ENCODE measurements at regions not wholly inside any gene's neighbourhood (a gene's known extent, or its start where the extent isn't known, plus 50 kb on each side); places are given as distances from the start of the nearest gene placed in this dataset.

DNA sequence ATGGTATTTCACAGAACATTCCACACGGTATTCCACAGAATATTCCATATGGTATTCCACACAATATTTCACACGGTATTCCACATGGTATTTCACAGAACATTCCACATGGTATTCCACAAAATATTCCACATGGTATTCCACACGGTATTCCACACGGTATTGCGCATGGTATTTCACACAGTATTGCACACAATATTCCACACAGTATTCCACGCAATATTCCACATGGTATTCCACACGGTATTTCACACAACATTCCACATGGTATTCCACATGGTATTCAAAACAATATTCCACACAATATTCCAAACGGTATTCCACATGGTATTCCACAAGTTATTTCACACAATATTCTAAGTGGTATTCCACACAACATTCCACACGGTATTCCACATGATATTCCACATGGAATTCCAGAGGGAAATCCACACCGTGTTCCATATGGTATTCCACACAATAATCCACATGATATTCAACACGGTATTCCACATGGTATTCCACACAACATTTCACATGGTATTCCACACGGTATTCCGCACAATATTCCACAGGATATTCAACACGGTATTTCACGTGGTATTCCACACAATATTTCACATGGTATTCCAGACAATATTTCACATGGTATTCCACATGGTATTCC, 136.7 kb upstream of the CHST15 start:
- H3K4me1 ChIP-seq (ENCODE audit: control insufficient read depth, insufficient read depth, low read length) = peaks cover 3% of the 10 kb centered on the region
- intact Hi-C loops (cut with DNase I) = no loop called here
- no peak overlapping the region for H3K27ac ChIP-seq (ENCODE audit: low read length)
- ATAC-seq (no peak), DNase-seq (no peak)
- no peak overlapping the region for H3K4me3 ChIP-seq (ENCODE audit: low read length)
- H3K27me3 ChIP-seq (ENCODE audit: control insufficient read depth, insufficient read depth) = no peaks in the 10 kb centered on the region
- 86% methylated on average over 15 of the region's 15 CpGs for WGBS
- H3K9me3 ChIP-seq (ENCODE audit: control insufficient read depth, low read length) = no peaks in the 10 kb centered on the region

DNA sequence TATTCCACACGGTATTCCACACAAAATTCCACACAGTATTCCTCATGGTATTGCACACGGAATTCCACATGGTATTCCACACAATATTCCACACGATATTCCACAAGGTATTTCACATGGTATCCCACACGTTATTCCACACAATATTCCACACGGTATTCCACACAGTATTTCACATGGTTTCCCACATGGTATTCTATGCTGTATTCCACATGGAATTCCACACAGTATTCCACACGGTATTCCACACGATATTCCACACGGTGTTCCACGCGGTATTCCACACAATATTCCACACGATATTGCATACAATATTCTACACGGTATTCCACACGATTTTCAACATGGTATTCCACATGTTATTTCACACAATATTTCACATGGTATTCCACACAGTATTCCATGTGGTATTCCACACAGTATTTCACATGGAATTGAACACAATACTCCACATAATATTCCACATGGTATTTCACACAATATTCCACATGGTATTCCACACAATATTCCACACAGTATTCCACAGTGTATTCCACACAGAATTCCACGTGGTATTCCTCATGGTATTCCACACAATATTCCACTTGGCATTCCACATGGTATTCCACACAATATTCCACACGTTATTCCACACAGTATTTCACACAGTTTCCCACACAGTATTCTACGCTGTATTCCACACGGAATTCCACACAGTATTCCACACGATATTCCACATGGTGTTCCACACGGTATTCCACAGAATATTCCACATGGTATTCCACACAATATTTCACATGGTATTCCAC, 136.0 kb upstream of the CHST15 start:
- no peak for ATAC-seq
- Histone ChIP-seq H3K27ac (ENCODE audit: low read length) (no peak overlapping the region), H3K27me3 (ENCODE audit: control insufficient read depth, insufficient read depth) (no peaks in the 10 kb centered on the region), H3K9me3 (ENCODE audit: control insufficient read depth, low read length) (no peaks in the 10 kb centered on the region), H3K4me3 (ENCODE audit: low read length) (no peak overlapping the region), H3K4me1 (ENCODE audit: control insufficient read depth, insufficient read depth, low read length) (peaks cover 3% of the 10 kb centered on the region)
- intact Hi-C loops (cut with DNase I) = no loop called here
- no peak for DNase-seq
- 90% methylated on average over 19 of the region's 19 CpGs for WGBS

DNA sequence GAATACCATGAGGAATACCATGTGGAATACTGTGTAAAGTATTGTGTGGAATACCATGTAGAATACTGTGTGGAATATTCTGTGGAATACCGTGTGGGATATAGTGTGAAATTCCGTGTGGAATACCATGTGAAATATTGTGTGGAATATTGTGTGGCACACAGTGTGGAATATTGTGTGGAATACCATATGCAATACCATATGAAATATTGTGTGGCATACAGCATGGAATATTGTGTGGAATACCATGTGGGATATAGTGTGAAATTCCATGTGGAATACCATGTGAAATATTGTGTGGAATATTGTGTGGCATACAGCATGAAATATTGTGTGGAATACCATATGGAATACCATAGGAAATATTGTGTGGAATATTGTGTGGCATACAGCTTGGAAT, 135.1 kb upstream of the CHST15 start:
- peaks cover 3% of the 10 kb centered on the region for H3K4me1 ChIP-seq (ENCODE audit: control insufficient read depth, insufficient read depth, low read length)
- intact Hi-C loops (cut with DNase I) = no loop called here

DNA sequence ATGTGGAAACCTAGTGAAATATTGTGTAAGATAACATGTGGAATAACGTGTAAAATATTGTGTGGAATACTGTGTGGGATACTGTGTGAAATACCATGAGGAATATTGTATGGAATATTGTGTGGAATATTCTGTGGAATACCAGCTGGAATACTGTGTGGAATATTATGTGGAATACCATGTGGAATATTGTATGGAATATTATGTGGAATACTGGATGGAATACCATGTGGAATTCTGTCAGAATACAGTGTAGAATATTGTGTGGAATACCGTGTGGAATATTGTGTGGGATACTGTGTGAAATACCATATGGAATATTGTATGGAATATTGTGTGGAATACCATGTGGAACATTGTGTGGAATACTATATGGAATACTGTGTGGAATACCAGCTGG, 134.6 kb upstream of the CHST15 start:
- Histone ChIP-seq H3K27me3 (ENCODE audit: control insufficient read depth, insufficient read depth) (no peaks in the 10 kb centered on the region), H3K9me3 (ENCODE audit: control insufficient read depth, low read length) (no peaks in the 10 kb centered on the region), H3K27ac (ENCODE audit: low read length) (no peak overlapping the region), H3K4me3 (ENCODE audit: low read length) (no peak overlapping the region), H3K4me1 (ENCODE audit: control insufficient read depth, insufficient read depth, low read length) (peaks cover 3% of the 10 kb centered on the region)
- intact Hi-C loops (cut with DNase I) = no loop called here
- 92% methylated on average over 2 of the region's 2 CpGs for WGBS
- DNase-seq = no peak
- no peak for ATAC-seq

More for the DNA sequence above, 135.1 kb upstream of the CHST15 start:
- WGBS = 88% methylated on average over 2 of the region's 2 CpGs
- Histone ChIP-seq H3K27me3 (ENCODE audit: control insufficient read depth, insufficient read depth) (no peaks in the 10 kb centered on the region), H3K27ac (ENCODE audit: low read length) (no peak overlapping the region), H3K4me3 (ENCODE audit: low read length) (no peak overlapping the region), H3K9me3 (ENCODE audit: control insufficient read depth, low read length) (no peaks in the 10 kb centered on the region)
- DNase-seq (no peak), ATAC-seq (no peak)

DNA sequence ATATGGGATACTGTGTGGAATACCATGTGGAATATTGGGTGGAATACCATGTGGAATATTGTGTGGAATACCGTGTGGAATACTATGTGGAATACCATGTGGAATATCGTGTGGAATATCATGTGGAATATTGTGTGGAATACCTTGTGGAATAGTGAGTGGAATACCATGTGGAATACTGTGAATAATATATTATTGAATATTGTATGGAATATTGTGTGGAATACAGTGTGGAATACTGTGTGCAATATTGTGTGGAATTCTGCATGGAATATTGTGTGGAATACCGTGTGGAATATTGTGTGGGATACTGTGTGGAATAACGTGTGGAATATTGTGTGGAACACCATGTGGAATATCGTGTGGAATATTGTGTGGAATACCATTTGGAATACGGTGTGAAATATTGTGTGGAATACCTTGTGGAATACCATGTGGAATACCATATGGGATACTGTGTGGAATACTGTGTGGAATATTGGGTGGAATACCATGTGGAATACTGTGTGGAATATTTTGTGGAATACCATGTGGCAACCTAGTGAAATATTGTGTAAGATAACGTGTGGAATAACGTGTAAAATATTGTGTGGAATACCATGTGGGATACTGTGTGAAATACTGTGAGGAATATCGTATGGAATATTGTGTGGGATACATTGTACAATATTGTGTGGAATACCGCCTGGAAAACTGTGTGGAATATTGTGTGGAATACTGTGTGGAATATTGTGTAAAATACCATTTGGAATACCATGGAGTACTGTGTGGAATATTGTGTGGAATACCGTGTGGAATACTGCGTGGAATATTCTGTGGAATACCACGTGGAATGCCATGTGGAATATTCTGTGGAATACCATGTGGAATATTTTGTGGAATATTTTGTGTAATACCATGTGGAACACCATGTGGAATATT, 133.9 kb upstream of the CHST15 start:
- ATAC-seq = no peak
- 76% methylated on average over 13 of the region's 13 CpGs for WGBS

DNA sequence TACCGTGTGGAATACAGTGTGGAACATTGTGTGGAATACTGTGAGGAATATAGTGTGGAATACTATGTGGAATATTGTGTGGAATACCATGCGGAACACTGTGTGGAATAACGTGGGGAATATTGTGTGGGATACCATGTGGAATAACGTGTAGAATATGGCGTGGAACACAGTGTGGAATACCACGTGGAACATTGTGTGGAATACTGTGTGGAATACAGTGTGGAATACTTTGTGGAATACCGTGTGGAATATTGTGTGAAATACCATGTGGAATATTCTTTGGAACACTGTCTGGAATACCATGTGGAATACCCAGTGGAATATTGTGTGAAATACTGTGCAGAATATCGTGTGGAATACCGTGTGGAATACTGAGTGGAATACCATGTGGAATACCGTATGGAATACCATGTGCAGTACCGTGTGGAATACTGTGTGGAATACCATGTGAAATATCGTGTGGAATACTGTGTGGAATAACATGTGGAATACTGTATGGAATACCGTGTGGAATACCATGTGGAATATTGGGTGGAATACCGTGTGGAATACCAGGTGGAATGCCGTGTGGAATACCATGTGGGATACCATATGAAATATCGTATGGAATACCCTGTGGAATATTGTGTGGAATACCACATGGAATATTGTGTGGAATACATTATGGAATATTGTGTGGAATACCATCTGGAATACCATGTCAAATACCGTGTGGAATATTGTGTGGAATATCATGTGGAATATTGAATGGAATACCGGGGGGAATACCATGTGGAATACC, 133.1 kb upstream of the CHST15 start:
- no peak overlapping the region for H3K4me3 ChIP-seq (ENCODE audit: low read length)
- no peaks in the 10 kb centered on the region for H3K9me3 ChIP-seq (ENCODE audit: control insufficient read depth, low read length)
- no peak overlapping the region for H3K27ac ChIP-seq (ENCODE audit: low read length)
- no peak for DNase-seq
- 93% methylated on average over 18 of the region's 18 CpGs for WGBS
- no peaks in the 10 kb centered on the region for H3K4me1 ChIP-seq (ENCODE audit: control insufficient read depth, insufficient read depth, low read length)
- H3K27me3 ChIP-seq (ENCODE audit: control insufficient read depth, insufficient read depth) = no peaks in the 10 kb centered on the region
- no peak for ATAC-seq
- intact Hi-C loops (cut with DNase I) = no loop called here

More for the DNA sequence above, 133.9 kb upstream of the CHST15 start:
- H3K4me3 ChIP-seq (ENCODE audit: low read length) = no peak overlapping the region
- intact Hi-C loops (cut with DNase I) = no loop called here
- DNase-seq = no peak
- no peaks in the 10 kb centered on the region for H3K27me3 ChIP-seq (ENCODE audit: control insufficient read depth, insufficient read depth)
- no peaks in the 10 kb centered on the region for H3K9me3 ChIP-seq (ENCODE audit: control insufficient read depth, low read length)
- H3K4me1 ChIP-seq (ENCODE audit: control insufficient read depth, insufficient read depth, low read length) = no peaks in the 10 kb centered on the region
- H3K27ac ChIP-seq (ENCODE audit: low read length) = no peak overlapping the region

DNA sequence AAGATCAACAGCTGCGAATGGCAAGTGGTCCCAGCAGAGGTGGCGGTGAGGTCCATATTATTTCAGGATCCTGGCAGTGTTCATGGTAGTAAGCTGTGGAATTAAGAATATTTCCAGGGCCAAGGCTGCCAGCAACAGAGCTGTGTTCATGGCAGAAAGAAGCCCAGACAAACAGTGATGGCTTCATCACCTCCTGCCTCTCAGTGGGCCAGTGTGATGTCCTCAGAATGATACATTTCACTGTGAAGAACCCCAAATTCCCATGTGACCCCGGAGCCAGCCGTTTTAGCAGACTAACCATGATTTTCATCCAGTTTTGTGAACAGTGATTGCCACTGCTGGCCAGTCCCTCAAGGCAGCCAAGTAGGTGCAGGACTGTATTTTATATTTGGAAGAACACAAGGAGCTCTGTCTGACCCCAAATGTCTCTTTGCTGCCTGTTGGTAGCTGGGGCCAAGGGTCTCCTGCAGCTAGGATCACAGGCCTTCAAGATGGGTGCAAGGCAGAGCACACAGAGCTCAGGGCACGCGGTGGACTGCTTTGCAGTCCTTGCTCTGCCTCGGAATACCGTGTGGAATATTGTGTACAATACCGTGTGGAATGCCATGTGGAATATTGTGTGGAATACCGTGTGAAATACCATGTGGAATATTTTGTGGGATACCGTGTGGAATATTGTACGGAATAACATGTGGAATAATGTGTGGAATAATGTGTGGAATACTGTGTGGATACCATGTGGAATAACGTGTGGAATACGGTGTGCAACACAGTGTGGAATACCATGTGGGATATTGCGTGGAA, 132.3 kb upstream of the CHST15 start:
- H3K27ac ChIP-seq (ENCODE audit: low read length) = no peak overlapping the region
- 91% methylated on average over 15 of the region's 15 CpGs for WGBS

DNA sequence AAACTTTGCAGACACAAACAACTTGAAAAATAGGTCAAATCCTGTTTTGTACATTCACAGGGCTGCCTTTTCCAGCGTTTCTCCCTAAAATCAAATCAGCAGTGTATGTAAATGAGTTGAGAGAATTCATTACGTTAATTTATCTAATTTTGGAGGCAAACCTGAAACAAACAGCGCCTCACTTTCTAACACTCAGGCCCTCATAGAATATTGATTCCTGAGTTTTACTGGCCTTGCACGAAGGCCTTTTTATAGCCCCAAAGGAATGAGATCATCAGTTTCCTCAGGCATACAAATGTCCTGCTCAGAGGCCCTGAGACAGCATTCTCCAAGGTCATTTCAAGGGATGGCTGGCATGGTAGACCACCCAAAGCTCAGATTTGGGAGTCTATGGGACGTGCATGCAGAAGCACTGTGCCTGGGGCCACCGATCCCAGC, 131.7 kb upstream of the CHST15 start:
- intact Hi-C loops (cut with DNase I) = no loop called here
- ATAC-seq (no peak), DNase-seq (no peak)
- 79% methylated on average over 6 of the region's 6 CpGs for WGBS
- Histone ChIP-seq H3K27me3 (ENCODE audit: control insufficient read depth, insufficient read depth) (no peaks in the 10 kb centered on the region), H3K4me1 (ENCODE audit: control insufficient read depth, insufficient read depth, low read length) (peaks cover 2% of the 10 kb centered on the region), H3K27ac (ENCODE audit: low read length) (no peak overlapping the region), H3K4me3 (ENCODE audit: low read length) (no peak overlapping the region), H3K9me3 (ENCODE audit: control insufficient read depth, low read length) (no peaks in the 10 kb centered on the region)

More for the DNA sequence above, 132.3 kb upstream of the CHST15 start:
- no peak for ATAC-seq
- no peak overlapping the region for H3K4me3 ChIP-seq (ENCODE audit: low read length)
- intact Hi-C loops (cut with DNase I) = no loop called here
- no peak for DNase-seq
- H3K9me3 ChIP-seq (ENCODE audit: control insufficient read depth, low read length) = no peaks in the 10 kb centered on the region
- H3K4me1 ChIP-seq (ENCODE audit: control insufficient read depth, insufficient read depth, low read length) = peaks cover 2% of the 10 kb centered on the region
- H3K27me3 ChIP-seq (ENCODE audit: control insufficient read depth, insufficient read depth) = no peaks in the 10 kb centered on the region

DNA sequence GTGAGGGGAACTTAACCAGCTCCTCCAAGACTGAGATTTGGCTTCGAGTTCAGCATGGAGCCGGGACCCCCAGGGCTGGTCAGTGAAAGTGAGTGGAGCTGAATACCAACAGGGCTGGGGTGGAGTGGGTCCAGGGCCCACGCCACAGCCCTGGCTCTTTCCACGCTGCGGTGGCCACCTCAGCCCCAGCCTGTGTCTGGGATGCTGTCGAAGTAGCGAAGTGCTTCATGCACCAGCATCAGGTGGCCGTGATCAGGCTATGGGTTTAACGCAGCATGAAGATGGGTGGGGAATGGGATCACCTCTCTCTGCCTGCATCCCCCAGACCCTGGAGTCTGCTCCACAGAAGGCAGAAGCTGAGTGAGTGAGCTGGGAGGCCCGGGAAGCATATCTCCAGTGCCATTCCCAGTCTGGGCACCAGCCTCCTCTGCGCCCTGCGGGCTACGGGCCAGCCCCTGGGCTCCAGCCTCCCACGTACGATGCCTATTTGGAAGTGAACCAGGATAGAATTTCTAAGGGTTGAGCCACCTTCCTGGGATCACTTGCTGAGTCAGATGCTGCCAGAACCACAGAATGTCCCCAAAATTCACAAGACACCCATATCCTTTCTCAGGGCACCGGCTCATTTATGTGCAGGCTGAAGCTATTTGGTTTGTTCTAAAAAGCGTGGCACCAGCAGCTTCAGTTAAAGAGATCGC, 131.1 kb upstream of the CHST15 start:
- ATAC-seq (peak in 1 of 2 donors; percentile 8), DNase-seq (no peak)
- Histone ChIP-seq H3K27ac (ENCODE audit: low read length) (no peak overlapping the region), H3K27me3 (ENCODE audit: control insufficient read depth, insufficient read depth) (no peaks in the 10 kb centered on the region), H3K4me1 (ENCODE audit: control insufficient read depth, insufficient read depth, low read length) (peaks cover 2% of the 10 kb centered on the region), H3K4me3 (ENCODE audit: low read length) (no peak overlapping the region), H3K9me3 (ENCODE audit: control insufficient read depth, low read length) (no peaks in the 10 kb centered on the region)
- intact Hi-C loops (cut with DNase I) = no loop called here
- WGBS = 91% methylated on average over 18 of the region's 18 CpGs
